ENCODE measurements at regions not wholly inside any gene's neighbourhood (a gene's known extent, or its start where the extent isn't known, plus 50 kb on each side); places are given as distances from the start of the nearest gene placed in this dataset.

DNA sequence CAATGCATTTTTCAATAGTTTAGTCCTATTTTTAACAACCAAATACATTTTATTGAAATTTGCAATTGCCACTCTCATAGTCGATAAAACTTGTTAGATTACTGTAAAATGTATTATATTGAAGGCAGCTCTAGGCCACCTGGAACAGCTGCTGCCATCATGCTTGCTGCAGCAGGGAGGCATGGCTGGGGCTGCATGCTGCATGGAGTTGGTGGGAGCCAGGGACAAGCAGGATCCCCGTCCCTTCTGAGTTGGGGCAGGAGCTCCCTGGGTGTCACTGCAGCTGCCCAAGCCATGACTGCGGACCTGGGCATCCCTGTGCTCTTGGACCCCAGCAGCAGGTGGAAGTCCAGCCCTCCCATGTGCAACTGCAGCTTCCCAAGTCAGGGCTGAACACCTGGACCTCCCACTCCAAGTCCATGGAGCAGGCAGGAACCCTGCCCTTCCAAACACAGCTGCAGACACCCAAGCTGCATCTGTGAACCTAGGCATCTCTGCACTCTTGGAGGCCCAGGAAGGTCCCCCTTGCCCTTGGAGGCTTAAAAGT, 742.0 kb downstream of the ZBBX start:
- no peaks in the 10 kb centered on the region for H3K27me3 ChIP-seq (ENCODE audit: control insufficient read depth, insufficient read depth, low read length)
- TF ChIP-seq, protein P1, sequence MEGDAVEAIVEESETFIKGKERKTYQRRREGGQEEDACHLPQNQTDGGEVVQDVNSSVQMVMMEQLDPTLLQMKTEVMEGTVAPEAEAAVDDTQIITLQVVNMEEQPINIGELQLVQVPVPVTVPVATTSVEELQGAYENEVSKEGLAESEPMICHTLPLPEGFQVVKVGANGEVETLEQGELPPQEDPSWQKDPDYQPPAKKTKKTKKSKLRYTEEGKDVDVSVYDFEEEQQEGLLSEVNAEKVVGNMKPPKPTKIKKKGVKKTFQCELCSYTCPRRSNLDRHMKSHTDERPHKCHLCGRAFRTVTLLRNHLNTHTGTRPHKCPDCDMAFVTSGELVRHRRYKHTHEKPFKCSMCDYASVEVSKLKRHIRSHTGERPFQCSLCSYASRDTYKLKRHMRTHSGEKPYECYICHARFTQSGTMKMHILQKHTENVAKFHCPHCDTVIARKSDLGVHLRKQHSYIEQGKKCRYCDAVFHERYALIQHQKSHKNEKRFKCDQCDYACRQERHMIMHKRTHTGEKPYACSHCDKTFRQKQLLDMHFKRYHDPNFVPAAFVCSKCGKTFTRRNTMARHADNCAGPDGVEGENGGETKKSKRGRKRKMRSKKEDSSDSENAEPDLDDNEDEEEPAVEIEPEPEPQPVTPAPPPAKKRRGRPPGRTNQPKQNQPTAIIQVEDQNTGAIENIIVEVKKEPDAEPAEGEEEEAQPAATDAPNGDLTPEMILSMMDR (IDR thresholded peaks at IDR 0.05; ENCODE audit: borderline replicate concordance, extremely low read depth, insufficient read depth) = no peak
- no peak overlapping the region for H3K9ac ChIP-seq (ENCODE audit: low read length in 3 of 3)
- H3K4me1 ChIP-seq (ENCODE audit: control insufficient read depth in 2 of 3, insufficient read depth in 2 of 3, low read depth in 1 of 3, low read length in 3 of 3) = no peaks in the 10 kb centered on the region
- no peak overlapping the region for H3K27ac ChIP-seq (ENCODE audit: low read depth in 2 of 2, low read length in 2 of 2)
- H3K9me3 ChIP-seq (ENCODE audit: control insufficient read depth in 2 of 3, insufficient read depth in 1 of 3, low read length in 3 of 3) = no peaks in the 10 kb centered on the region
- no peak overlapping the region for H3K4me3 ChIP-seq (ENCODE audit: low read length in 3 of 3)
- intact Hi-C loops (cut with DNase I) = no loop called here
- H3K36me3 ChIP-seq (ENCODE audit: control insufficient read depth in 2 of 3, insufficient read depth in 3 of 3, low read length in 3 of 3) = no peaks in the 10 kb centered on the region
- no peak for DNase-seq
- FAIRE-seq = no peak

DNA sequence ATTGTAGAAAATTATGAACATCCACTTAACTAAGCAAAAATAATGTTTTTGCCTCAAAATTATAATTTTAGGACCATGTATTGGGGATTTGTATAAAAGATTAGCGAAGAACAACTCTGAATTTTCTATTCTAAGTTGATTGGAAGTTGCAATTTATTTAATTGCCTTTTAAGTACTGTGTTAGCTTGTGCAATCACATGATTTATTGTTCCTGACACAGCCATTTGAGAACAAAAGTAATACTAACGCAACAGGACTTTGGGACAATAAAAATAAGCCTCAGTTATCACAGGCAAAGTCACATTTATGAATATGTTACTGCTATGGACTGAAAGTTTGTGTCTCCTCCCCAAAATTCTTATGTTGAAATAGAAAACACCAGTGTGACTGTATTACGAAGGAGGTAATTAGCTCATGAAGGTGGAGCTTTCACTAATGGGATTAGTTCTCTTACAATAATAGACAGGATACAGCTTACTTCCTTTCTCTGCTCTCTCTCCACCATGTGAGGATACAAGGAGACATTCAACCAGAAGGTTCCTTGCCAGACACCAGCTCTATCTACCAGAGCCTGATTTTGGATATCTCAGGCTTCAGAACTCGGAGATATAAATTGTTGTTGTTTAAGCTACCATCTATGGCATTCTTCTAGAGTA, 745.9 kb downstream of the ZBBX start:
- no peak overlapping the region for H3K9ac ChIP-seq (ENCODE audit: low read length in 3 of 3)
- no peaks in the 10 kb centered on the region for H3K27me3 ChIP-seq (ENCODE audit: control insufficient read depth, insufficient read depth, low read length)
- intact Hi-C loops (cut with DNase I) = no loop called here
- no peak overlapping the region for H3K27ac ChIP-seq (ENCODE audit: low read depth in 2 of 2, low read length in 2 of 2)
- no peaks in the 10 kb centered on the region for H3K4me1 ChIP-seq (ENCODE audit: control insufficient read depth in 2 of 3, insufficient read depth in 2 of 3, low read depth in 1 of 3, low read length in 3 of 3)
- no peak for DNase-seq
- TF ChIP-seq, protein P1 (IDR thresholded peaks at IDR 0.05; ENCODE audit: borderline replicate concordance, extremely low read depth, insufficient read depth) = no peak
- no peaks in the 10 kb centered on the region for H3K9me3 ChIP-seq (ENCODE audit: control insufficient read depth in 2 of 3, insufficient read depth in 1 of 3, low read length in 3 of 3)
- H3K4me3 ChIP-seq (ENCODE audit: low read length in 3 of 3) = no peak overlapping the region
- H3K36me3 ChIP-seq (ENCODE audit: control insufficient read depth in 2 of 3, insufficient read depth in 3 of 3, low read length in 3 of 3) = no peaks in the 10 kb centered on the region
- no peak for FAIRE-seq

DNA sequence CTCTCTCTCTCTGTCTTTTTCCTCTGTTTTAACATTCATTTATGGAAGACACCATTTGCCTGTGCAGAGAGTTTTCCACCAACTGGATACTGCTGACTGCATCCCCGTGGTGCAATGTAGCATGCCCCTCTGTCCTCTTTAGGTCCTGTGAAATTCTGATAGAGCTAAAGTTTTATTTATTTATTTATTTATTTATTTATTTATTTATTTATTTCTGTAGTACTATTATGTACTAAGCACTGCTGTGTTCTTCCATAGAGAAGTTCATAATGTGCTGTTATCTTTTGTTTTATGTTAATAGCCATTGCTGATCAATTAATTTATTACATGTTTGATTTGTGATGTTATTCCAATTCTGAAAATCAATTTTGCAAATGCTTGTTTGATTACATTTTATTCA, 749.9 kb downstream of the ZBBX start:
- Histone ChIP-seq H3K4me3 (ENCODE audit: low read length in 3 of 3) (no peak overlapping the region), H3K9ac (ENCODE audit: low read length in 3 of 3) (no peak overlapping the region), H3K27me3 (ENCODE audit: control insufficient read depth, insufficient read depth, low read length) (no peaks in the 10 kb centered on the region), H3K36me3 (ENCODE audit: control insufficient read depth in 2 of 3, insufficient read depth in 3 of 3, low read length in 3 of 3) (no peaks in the 10 kb centered on the region), H3K9me3 (ENCODE audit: control insufficient read depth in 2 of 3, insufficient read depth in 1 of 3, low read length in 3 of 3) (no peaks in the 10 kb centered on the region), H3K4me1 (ENCODE audit: control insufficient read depth in 2 of 3, insufficient read depth in 2 of 3, low read depth in 1 of 3, low read length in 3 of 3) (no peaks in the 10 kb centered on the region), H3K27ac (ENCODE audit: low read depth in 2 of 2, low read length in 2 of 2) (no peak overlapping the region)
- TF ChIP-seq, protein P1 (IDR thresholded peaks at IDR 0.05; ENCODE audit: borderline replicate concordance, extremely low read depth, insufficient read depth) = no peak
- intact Hi-C loops (cut with DNase I) = no loop called here
- no peak for DNase-seq
- no peak for FAIRE-seq
